IgD-negative memory B cell (primary cell): ENCODE measurements at regions not wholly inside any gene's neighbourhood (a gene's known extent, or its start where the extent isn't known, plus 50 kb on each side); places are given as distances from the start of the nearest gene placed in this dataset.
A peak's percentile ranks its signal among the peaks of the same experiment; 100 is the strongest.

Experiments used
- H3K27ac Mint-ChIP-seq, 3 donors: one replicate each; pipeline ENCODE4 v1.8.0; 2020 to 2022; ENCODE audit warnings: mild to moderate bottlenecking in 3 of 3, mixed read lengths in 3 of 3, moderate library complexity in 1 of 3
- H3K27me3 Mint-ChIP-seq: one replicate; pipeline ENCODE4 v1.8.0; 2021; ENCODE audit warnings: mixed read lengths
- H3K36me3 Mint-ChIP-seq: one replicate; pipeline ENCODE4 v1.8.0; 2020; ENCODE audit warnings: mild to moderate bottlenecking, mixed read lengths
- H3K4me1 Mint-ChIP-seq, 3 donors: one replicate each; pipeline ENCODE4 v1.8.0; 2020 to 2022; ENCODE audit warnings: mixed read lengths in 3 of 3, mild to moderate bottlenecking in 1 of 3
- H3K4me3 Mint-ChIP-seq, 4 donors: one replicate each; pipeline ENCODE4 v1.8.0; 2020 to 2022; ENCODE audit warnings: mild to moderate bottlenecking in 4 of 4, mixed read lengths in 4 of 4, moderate library complexity in 3 of 4
- H3K9me3 Mint-ChIP-seq, 3 donors: one replicate each; pipeline ENCODE4 v1.8.0; 2020 to 2021; ENCODE audit warnings: mixed read lengths in 3 of 3, mild to moderate bottlenecking in 1 of 3

DNA sequence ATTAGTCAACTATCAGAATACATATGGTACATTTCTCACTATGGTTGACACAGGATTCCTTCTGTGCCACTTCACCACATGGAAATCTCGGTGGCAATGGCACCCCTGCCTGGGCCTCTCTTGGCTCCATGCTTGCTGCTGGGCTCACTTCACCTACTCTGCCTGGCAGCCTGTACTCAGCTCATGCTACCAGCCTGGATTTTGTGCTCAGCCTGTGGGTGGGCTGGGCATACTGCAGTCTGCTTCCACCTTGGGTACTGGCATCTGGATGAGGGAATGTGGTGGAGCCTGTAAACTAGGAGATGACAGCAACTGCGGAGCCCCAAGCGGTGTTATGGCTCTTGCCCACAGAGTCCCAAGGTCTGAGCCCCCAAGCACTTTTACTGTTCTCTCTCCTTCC, 604.1 kb downstream of the MTRR start:
- H3K27me3 Mint-ChIP-seq: peaks cover 4% of the 10 kb centered on the region
- H3K27ac Mint-ChIP-seq: no peak overlapping the region
- H3K36me3 Mint-ChIP-seq: no peaks in the 10 kb centered on the region
- H3K4me3 Mint-ChIP-seq: no peak overlapping the region
- peaks cover 5 to 18% (median 17%) of the 10 kb centered on the region in 3 donors for H3K9me3 Mint-ChIP-seq
- H3K4me1 Mint-ChIP-seq: no peaks in the 10 kb centered on the region

GRCh38 chr5:8473827-8474568, 605.0 kb downstream of the MTRR start:
- Mint-ChIP-seq H3K4me3 (no peak overlapping the region), H3K4me1 (no peaks in the 10 kb centered on the region), H3K36me3 (no peaks in the 10 kb centered on the region), H3K27ac (no peak overlapping the region), H3K27me3 (no peaks in the 10 kb centered on the region), H3K9me3 (peaks cover 5 to 20% (median 13%) of the 10 kb centered on the region in 3 donors)

DNA sequence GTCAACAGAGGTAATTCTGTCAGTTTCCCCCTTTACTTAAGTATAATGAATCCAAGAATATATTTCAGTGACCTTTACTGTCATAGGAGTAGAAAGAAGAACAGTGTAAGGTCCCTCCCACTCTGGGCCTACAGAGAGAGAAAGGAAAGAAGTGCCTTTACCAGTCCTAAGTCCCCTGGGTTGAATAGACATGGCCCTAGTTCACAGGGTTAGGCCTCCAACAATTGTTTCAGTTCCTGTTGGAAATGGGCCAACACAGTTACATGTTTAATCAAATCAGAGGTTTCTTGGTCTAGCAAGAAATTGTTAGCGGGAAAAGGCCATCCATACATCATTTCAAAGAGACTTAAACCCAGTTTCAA, 605.6 kb downstream of the MTRR start:
- H3K36me3 Mint-ChIP-seq: no peaks in the 10 kb centered on the region
- H3K9me3 Mint-ChIP-seq: peaks cover 5 to 20% (median 13%) of the 10 kb centered on the region in 3 donors
- H3K4me3 Mint-ChIP-seq: no peak overlapping the region
- H3K27me3 Mint-ChIP-seq: no peaks in the 10 kb centered on the region
- H3K27ac Mint-ChIP-seq: no peak overlapping the region
- H3K4me1 Mint-ChIP-seq: no peaks in the 10 kb centered on the region

- Mint-ChIP-seq H3K4me1 (no peaks in the 10 kb centered on the region), H3K9me3 (peaks cover 1 to 3% (median 2%) of the 10 kb centered on the region in 3 donors), H3K4me3 (no peak overlapping the region), H3K36me3 (no peaks in the 10 kb centered on the region), H3K27ac (no peak overlapping the region), H3K27me3 (no peaks in the 10 kb centered on the region)
These were observed 609.4 kb downstream of the MTRR start for GRCh38 chr5:8478326-8478725.

- Mint-ChIP-seq H3K9me3 (peaks cover 0 to 3% (median 2%) of the 10 kb centered on the region in 3 donors), H3K27me3 (no peaks in the 10 kb centered on the region), H3K4me1 (no peaks in the 10 kb centered on the region), H3K27ac (no peak overlapping the region), H3K4me3 (no peak overlapping the region), H3K36me3 (no peaks in the 10 kb centered on the region)
These were observed 612.1 kb downstream of the MTRR start for GRCh38 chr5:8481007-8481406.

GRCh38 chr5:8491254-8491653, 622.3 kb downstream of the MTRR start:
- no peak overlapping the region for H3K4me3 Mint-ChIP-seq
- no peaks in the 10 kb centered on the region for H3K4me1 Mint-ChIP-seq
- peaks cover 7 to 14% (median 9%) of the 10 kb centered on the region in 3 donors for H3K9me3 Mint-ChIP-seq
- H3K27me3 Mint-ChIP-seq: no peaks in the 10 kb centered on the region
- H3K36me3 Mint-ChIP-seq: no peaks in the 10 kb centered on the region
- H3K27ac Mint-ChIP-seq: no peak overlapping the region

DNA sequence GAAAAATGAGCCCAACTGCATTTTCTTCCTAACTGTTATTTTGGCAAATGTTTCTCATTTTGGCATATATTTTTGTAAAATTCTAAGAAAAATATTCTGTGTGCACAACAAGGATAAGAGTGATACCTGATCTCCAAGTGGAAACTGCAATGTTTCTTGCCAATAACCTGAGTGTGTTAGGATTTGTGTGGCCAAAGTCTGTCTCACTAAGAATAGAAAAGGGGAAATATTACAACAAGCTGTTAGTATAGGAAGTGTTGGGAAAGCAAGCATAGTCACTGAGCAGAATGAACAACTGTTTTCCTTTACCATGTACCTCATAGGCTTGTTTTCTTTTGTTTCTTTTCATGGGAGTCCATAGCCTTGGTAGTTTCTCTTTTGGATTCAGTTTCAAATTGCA, 624.2 kb downstream of the MTRR start:
- Mint-ChIP-seq H3K4me3 (no peak overlapping the region), H3K4me1 (no peaks in the 10 kb centered on the region), H3K27ac (no peak overlapping the region), H3K9me3 (peaks cover 6 to 26% (median 16%) of the 10 kb centered on the region in 3 donors), H3K36me3 (peaks cover 3% of the 10 kb centered on the region), H3K27me3 (peaks cover 1% of the 10 kb centered on the region)

DNA sequence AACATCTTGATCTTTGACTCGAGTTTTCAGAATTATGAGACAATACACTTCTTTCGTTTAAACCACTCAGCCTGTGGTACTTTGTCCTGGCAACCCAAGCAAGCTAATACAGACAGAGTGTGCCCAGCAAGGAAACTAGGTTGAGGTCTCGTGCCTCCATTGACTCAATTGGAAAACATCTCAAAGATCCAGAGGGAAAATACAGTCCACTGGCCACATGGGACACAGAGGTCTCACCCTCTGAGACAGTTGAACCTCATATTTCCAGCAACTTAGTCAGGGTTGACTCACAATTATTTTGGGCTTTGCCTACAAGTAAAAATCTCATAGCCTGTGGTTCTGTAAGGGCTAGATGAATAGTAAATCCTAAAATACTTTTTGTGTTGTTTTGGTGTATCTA, 631.5 kb downstream of the MTRR start:
- H3K4me3 Mint-ChIP-seq: no peak overlapping the region
- peaks cover 3 to 17% (median 8%) of the 10 kb centered on the region in 3 donors for H3K9me3 Mint-ChIP-seq
- H3K4me1 Mint-ChIP-seq: no peaks in the 10 kb centered on the region
- peaks cover 1% of the 10 kb centered on the region for H3K27me3 Mint-ChIP-seq
- H3K36me3 Mint-ChIP-seq: peaks cover 3% of the 10 kb centered on the region
- no peak overlapping the region for H3K27ac Mint-ChIP-seq

GRCh38 chr5:8505196-8505595, 636.2 kb downstream of the MTRR start:
- Mint-ChIP-seq H3K27me3 (no peaks in the 10 kb centered on the region), H3K9me3 (peaks cover 0 to 4% (median 0%) of the 10 kb centered on the region in 3 donors), H3K4me3 (no peak overlapping the region), H3K4me1 (peaks cover 0 to 2% (median 0%) of the 10 kb centered on the region in 3 donors), H3K36me3 (no peaks in the 10 kb centered on the region), H3K27ac (no peak overlapping the region)

DNA sequence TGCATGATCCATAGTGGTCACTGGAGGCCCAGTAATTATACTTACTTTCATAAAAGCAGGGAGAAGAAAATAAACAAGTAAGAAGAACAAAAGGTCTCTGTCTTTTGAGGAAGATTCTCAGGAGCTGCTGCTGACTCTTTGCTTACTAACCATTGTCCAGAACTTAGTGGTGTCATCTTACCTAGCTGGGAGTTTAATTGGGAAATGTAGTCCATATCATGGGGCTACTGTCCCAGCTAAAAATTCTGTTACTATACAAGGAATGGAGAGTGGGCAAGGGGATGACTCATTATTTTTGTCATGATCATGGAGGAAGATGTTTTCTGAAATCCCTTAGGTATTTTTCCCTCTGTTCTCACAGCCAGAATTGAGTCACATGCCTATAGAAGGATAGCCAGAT, 639.3 kb downstream of the MTRR start:
- no peaks in the 10 kb centered on the region for H3K36me3 Mint-ChIP-seq
- no peak overlapping the region for H3K4me3 Mint-ChIP-seq
- peaks cover 0 to 3% (median 0%) of the 10 kb centered on the region in 3 donors for H3K4me1 Mint-ChIP-seq
- peaks cover 3 to 5% (median 4%) of the 10 kb centered on the region in 3 donors for H3K9me3 Mint-ChIP-seq
- H3K27ac Mint-ChIP-seq: no peak overlapping the region
- no peaks in the 10 kb centered on the region for H3K27me3 Mint-ChIP-seq

GRCh38 chr5:8516356-8516755, 647.4 kb downstream of the MTRR start:
- Mint-ChIP-seq H3K4me3 (no peak overlapping the region), H3K27ac (no peak overlapping the region), H3K27me3 (no peaks in the 10 kb centered on the region), H3K36me3 (no peaks in the 10 kb centered on the region), H3K9me3 (peaks cover 3 to 9% (median 4%) of the 10 kb centered on the region in 3 donors), H3K4me1 (no peaks in the 10 kb centered on the region)

DNA sequence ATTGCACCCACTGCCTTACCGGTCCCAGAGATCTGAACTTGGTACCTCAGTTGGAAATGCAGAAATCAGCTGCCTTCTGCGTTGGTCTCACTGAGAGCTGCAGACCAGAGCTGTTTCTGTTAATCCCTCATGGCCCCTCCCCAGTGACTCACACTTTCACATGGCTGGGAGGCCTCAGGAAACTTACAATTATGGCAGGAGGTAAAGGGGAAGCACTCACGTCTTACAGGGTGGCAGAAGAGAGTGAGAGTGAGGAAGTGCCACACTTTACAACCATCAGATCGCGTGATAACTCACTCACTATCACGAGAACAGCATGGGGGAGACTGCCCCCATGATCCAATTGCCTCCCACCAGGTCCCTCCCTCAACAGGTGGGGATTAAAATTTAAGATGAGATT, 648.5 kb downstream of the MTRR start:
- Mint-ChIP-seq H3K27me3 (no peaks in the 10 kb centered on the region), H3K36me3 (no peaks in the 10 kb centered on the region), H3K4me1 (no peaks in the 10 kb centered on the region), H3K27ac (peak overlapping the region in 1 of 3 donors; percentile 13), H3K4me3 (no peak overlapping the region), H3K9me3 (peaks cover 0 to 5% (median 3%) of the 10 kb centered on the region in 3 donors)

GRCh38 chr5:8520917-8521316, 652.0 kb downstream of the MTRR start:
- Mint-ChIP-seq H3K27me3 (no peaks in the 10 kb centered on the region), H3K4me3 (no peak overlapping the region), H3K36me3 (no peaks in the 10 kb centered on the region), H3K27ac (no peak overlapping the region), H3K9me3 (no peaks in the 10 kb centered on the region), H3K4me1 (no peaks in the 10 kb centered on the region)

GRCh38 chr5:8521991-8522390, 653.0 kb downstream of the MTRR start:
- H3K27me3 Mint-ChIP-seq: no peaks in the 10 kb centered on the region
- no peaks in the 10 kb centered on the region for H3K9me3 Mint-ChIP-seq
- H3K27ac Mint-ChIP-seq: no peak overlapping the region
- H3K36me3 Mint-ChIP-seq: no peaks in the 10 kb centered on the region
- no peak overlapping the region for H3K4me3 Mint-ChIP-seq
- H3K4me1 Mint-ChIP-seq: no peaks in the 10 kb centered on the region

DNA sequence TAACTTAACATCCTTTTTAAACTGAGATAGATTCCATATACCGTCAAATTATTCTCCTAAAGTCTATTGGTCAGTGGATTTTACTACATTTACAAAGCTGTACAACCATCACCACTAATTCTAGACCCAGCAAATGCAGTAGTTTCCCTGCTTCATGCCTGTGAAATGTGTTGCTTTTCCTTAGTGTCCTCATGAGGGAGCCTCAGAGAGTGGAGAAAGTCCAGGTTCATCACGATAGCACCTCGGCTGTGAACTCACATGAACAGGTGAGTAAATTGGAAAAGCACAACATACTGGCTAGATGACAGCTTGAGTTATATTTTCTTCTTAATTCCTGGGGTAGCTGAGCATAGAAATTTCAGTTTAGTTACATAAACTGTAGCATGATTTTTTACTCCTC, 653.7 kb downstream of the MTRR start:
- Mint-ChIP-seq H3K27me3 (no peaks in the 10 kb centered on the region), H3K4me1 (no peaks in the 10 kb centered on the region), H3K4me3 (no peak overlapping the region), H3K36me3 (no peaks in the 10 kb centered on the region), H3K9me3 (no peaks in the 10 kb centered on the region), H3K27ac (no peak overlapping the region)

GRCh38 chr5:8523501-8523900, 654.6 kb downstream of the MTRR start:
- no peaks in the 10 kb centered on the region for H3K4me1 Mint-ChIP-seq
- no peaks in the 10 kb centered on the region for H3K36me3 Mint-ChIP-seq
- no peaks in the 10 kb centered on the region for H3K27me3 Mint-ChIP-seq
- H3K9me3 Mint-ChIP-seq: no peaks in the 10 kb centered on the region
- H3K27ac Mint-ChIP-seq: no peak overlapping the region
- no peak overlapping the region for H3K4me3 Mint-ChIP-seq
